AG04449 (cell line): ENCODE measurements at regions not wholly inside any gene's neighbourhood (a gene's known extent, or its start where the extent isn't known, plus 50 kb on each side); places are given as distances from the start of the nearest gene placed in this dataset.
"Not testable (repeated sequence)": the region's sequence is repeated elsewhere in the genome, so short reads cannot be mapped to it uniquely, and the experiment has no call there.

ENCODE experiments used
- CTCF ChIA-PET: fragments of 350-600 bp; formaldehyde crosslinking; extraction: SDS; loops from one replicate; lab custom pipeline; 2021; ENCODE audit warnings: antibody characterized with exemption; lab: Yijun Ruan, JAX
- POLR2A ChIA-PET: fragments of 400-600, 350-600 bp; formaldehyde crosslinking; extraction: SDS; loops from one replicate; lab custom pipeline; 2020; ENCODE audit warnings: antibody characterized with exemption, inconsistent platforms; lab: Yijun Ruan, JAX
- DNase-seq: peaks from one replicate; pipeline ENCODE4 v3.0.0-alpha.2; 2010; ENCODE audit warnings: low read depth, low spot score
- H3K4me3 ChIP-seq: 2 replicates; pipeline ENCODE4 v1.5.1; 2011; ENCODE audit warnings: low read depth, mild to moderate bottlenecking, control low read depth, low read length
- TF ChIP-seq, protein P1 (sequence below): IDR thresholded peaks from one replicate; pipeline ENCODE4 v1.5.1; 2011; ENCODE audit warnings: mild to moderate bottlenecking, moderate library complexity, low read length, control low read depth, inconsistent platforms; ENCODE audit not compliant: insufficient read depth; ENCODE audit errors: missing control alignments

DNA sequence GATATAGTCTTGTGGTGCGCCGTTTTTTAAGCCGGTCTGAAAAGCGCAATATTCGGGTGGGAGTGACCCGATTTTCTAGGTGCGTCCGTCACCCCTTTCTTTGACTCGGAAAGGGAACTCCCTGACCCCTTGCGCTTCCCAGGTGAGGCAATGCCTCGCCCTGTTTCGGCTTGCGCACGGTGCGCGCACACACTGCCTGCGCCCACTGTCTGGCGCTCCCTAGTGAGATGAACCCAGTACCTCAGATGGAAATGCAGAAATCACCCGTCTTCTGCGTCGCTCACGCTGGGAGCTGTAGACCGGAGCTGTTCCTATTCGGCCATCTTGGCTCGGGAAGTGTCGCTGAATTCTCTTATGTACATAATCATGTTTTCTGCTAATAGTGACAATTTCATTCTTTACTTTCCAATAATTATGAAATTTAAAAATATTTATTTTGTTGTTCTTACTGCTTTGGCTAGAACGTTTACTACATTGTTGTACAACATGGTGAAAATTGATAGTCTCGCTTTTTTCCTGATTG, 61.2 kb upstream of the MINDY3 start:
- POLR2A ChIA-PET, CTCF ChIA-PET, DNase-seq, H3K4me3 ChIP-seq: not testable (repeated sequence)

DNA sequence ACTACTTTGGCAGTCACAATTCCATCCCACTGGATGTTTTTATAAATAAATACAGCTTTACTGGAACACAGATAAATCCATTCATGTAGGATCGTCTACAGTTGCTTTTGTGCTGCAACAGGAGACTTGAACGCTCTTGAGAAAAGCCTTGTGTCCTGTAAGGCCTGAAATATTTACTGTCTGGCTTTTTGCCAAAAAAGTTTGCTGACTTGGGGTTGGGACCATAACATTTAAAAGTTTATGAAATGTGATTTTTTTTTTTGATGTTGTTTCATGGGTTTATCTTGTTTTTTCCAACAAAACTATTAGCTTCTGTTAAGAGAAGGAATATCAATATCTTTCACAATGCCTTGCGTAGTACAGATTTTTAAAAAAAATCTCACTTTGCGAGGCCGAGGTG, 71.1 kb upstream of the MINDY3 start:
- ChIA-PET POLR2A (no interaction called here), CTCF (no interaction called here)
- TF ChIP-seq, protein P1, sequence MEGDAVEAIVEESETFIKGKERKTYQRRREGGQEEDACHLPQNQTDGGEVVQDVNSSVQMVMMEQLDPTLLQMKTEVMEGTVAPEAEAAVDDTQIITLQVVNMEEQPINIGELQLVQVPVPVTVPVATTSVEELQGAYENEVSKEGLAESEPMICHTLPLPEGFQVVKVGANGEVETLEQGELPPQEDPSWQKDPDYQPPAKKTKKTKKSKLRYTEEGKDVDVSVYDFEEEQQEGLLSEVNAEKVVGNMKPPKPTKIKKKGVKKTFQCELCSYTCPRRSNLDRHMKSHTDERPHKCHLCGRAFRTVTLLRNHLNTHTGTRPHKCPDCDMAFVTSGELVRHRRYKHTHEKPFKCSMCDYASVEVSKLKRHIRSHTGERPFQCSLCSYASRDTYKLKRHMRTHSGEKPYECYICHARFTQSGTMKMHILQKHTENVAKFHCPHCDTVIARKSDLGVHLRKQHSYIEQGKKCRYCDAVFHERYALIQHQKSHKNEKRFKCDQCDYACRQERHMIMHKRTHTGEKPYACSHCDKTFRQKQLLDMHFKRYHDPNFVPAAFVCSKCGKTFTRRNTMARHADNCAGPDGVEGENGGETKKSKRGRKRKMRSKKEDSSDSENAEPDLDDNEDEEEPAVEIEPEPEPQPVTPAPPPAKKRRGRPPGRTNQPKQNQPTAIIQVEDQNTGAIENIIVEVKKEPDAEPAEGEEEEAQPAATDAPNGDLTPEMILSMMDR, result no peak
- H3K4me3 ChIP-seq, result no peak overlapping the region
- no peak for DNase-seq

DNA sequence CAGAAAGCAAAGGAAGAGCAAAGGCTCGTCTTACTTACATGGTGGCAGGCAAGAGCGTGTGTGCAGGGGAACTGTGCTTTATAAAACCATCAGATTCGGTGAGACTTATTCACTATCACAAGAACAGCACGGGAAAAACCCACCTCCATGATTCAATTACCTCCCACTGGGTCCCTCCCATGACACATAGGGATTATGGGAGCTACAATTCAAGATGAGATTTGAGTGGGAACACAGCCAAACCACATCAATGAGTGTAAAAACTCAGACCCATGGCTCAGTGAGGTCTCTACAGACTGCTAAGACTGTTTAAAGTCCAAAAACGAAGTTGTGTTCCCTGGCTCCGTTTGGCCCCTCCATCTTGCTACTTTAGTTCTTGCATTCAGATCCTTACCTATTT, 79.2 kb upstream of the MINDY3 start:
- DNase-seq, CTCF ChIA-PET, POLR2A ChIA-PET, H3K4me3 ChIP-seq: not testable (repeated sequence)

DNA sequence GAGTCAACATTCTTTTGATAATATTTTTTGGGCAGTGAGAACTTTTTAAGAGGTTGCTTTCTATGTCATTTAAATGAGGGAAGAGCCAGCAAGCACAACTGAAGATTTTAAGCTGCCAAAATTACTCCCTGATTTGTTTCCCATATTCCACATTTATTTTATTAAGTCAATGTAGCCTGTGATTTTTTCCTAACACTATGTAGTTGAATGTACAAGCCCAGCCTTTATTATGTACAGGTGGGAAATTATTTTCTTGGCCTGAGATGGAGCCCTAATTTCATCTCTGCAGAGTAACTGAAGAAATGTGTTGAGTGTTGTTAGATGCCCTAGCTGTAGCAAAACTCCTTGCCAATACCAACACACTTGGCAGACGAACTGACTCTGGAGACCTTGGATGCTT, 83.1 kb upstream of the MINDY3 start:
- ChIA-PET POLR2A (no interaction called here), CTCF (no interaction called here)
- H3K4me3 ChIP-seq, result no peak overlapping the region
- DNase-seq, result no peak
- TF ChIP-seq, protein P1, result no peak

DNA sequence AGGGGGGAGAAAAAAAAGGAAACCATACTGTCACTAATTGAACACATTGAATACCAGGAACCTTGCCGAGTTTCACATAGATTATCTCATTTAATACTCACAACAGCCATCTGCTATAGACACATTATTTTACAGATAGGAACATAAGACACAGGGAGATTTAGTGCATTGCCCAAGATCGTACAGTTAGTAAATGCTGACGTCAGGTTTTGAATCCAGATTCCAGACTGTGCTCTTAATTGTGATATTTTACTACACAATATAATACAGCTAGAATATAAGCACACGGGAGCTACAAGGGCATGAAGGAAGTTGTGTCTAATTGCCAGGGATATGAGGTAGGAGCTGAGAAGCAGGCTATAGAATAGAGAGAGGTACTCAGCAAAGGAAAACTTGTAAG, 93.9 kb upstream of the MINDY3 start:
- TF ChIP-seq, protein P1, result no peak
- ChIA-PET POLR2A (no interaction called here), CTCF (no interaction called here)
- H3K4me3 ChIP-seq, result no peak overlapping the region
- no peak for DNase-seq

DNA sequence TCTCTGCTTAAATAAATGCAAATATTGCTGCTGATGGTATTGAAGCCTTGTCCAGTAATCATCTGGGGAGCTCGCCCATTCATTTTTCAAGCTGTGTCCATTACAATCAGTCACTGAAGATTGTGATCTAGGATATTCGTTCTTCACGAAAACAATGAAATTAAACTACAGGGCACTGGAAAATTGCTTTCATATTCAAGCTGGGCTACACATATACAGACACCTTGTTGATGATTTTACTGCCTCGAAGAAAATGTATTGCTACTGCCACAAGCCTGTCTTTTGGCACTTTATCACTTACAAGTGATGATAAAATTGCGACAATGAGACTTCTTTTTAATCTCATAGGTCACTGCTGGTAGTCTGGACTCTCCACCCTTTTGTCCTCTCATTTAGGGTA, 100.0 kb upstream of the MINDY3 start:
- DNase-seq, result no peak
- H3K4me3 ChIP-seq, result no peak overlapping the region
- CTCF ChIA-PET, result no interaction called here
- POLR2A ChIA-PET, result no interaction called here
- TF ChIP-seq, protein P1, result no peak

DNA sequence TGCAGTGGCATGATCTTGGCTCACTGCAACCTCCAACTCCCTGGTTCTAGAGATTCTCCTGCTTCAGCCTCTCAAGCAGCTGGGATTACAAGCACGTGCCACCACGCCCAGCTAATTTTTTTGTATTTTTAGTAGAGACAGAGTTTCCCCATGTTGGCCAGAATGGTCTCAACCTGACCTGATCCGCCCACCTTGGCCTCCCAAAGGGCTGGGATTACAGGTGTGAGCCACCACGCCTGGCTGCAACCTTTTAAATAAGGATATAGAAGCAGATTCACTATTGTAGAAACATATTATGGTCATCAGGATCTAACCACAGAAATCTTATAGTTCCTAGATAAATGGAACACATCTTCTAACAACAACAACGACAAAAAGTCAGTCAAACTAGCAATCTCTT, 112.4 kb upstream of the MINDY3 start:
- H3K4me3 ChIP-seq, POLR2A ChIA-PET: not testable (repeated sequence)

DNA sequence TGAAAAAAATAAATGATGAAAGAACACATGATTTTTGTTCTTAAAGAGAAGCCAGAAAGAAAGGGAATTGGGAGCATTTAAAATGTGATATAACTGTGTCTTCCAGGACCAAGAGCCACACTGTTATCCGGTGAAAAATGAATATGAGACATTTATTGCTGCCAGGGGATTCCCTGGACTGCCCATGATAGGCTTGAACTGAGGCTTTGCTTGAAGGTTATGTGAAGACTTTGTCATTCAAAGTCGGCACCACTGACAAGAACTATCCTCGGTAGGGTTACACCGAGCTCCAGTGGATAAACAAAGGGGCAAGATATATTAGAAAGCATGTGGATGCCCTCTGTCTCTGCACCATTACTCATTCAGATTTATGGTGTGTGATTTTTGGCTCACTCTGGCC, 125.4 kb upstream of the MINDY3 start:
- TF ChIP-seq, protein P1, result no peak
- DNase-seq, result no peak
- H3K4me3 ChIP-seq, result no peak overlapping the region
- POLR2A ChIA-PET, result no interaction called here
- CTCF ChIA-PET, result no interaction called here

More for the DNA sequence above, 112.4 kb upstream of the MINDY3 start:
- CTCF ChIA-PET, DNase-seq: not testable (repeated sequence)
